ENCODE measurements at regions not wholly inside any gene's neighbourhood (a gene's known extent, or its start where the extent isn't known, plus 50 kb on each side); places are given as distances from the start of the nearest gene placed in this dataset.

DNA sequence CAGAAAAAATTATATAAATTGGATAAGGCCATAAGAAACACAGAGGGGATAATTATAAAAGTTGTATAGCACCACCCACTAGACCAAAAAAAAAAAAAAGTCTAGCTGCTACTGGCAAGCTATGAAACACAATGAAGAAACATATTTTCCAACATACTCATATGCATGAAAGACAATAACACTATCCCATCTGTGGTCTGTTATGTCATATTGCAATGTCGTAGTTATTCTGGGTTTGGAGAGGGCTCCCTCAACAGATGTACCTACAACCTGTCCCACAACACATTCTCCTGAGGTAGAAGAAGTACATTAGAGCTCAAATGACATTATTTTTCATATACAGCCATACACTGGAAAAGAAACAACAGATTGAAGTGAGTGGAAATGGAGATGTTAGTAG is 517.6 kb upstream of the ADGRL4 start:
- Histone ChIP-seq H3K9ac (replicated peaks in 1 of 4; ENCODE audit: extremely low read depth in 1 of 4, low read depth in 3 of 4, low read length in 3 of 4) (no peak overlapping the region), H2BK120ac (replicated peaks; ENCODE audit: low read depth, low read length) (no peak overlapping the region), H3K56ac (replicated peaks; ENCODE audit: insufficient read length, low read depth, low read length) (no peak overlapping the region), H2BK5ac (ENCODE audit: low read depth, low read length) (no peak overlapping the region), H3K27me3 (replicated peaks in 1 of 4; ENCODE audit: control insufficient read depth in 3 of 4, extremely low read depth in 1 of 4, insufficient read depth in 3 of 4, low read length in 3 of 4) (no peaks in the 10 kb centered on the region), H3K14ac (ENCODE audit: insufficient read length) (no peak overlapping the region), H4K5ac (ENCODE audit: insufficient read length, low read depth, low read length) (no peak overlapping the region), H3K79me1 (ENCODE audit: low read depth, low read length) (no peaks in the 10 kb centered on the region), H4K8ac (ENCODE audit: extremely low read depth, insufficient read depth, low read length) (no peak overlapping the region), H3K79me2 (ENCODE audit: control insufficient read depth in 1 of 2, insufficient read depth in 2 of 2, low read length in 2 of 2) (no peaks in the 10 kb centered on the region), H3K4ac (replicated peaks; ENCODE audit: insufficient read length, low read depth, low read length) (no peak overlapping the region), H2BK20ac (ENCODE audit: low read length) (no peak overlapping the region), H3K9me3 (ENCODE audit: insufficient read depth in 2 of 2, low read depth in 1 of 2, low read length in 1 of 2) (no peaks in the 10 kb centered on the region), H3K18ac (ENCODE audit: extremely low read depth, low read length) (no peak overlapping the region), H3K27ac (ENCODE audit: low read depth, low read length) (no peak overlapping the region), H4K91ac (replicated peaks; ENCODE audit: insufficient read length, low read length) (no peak overlapping the region), H2BK15ac (ENCODE audit: low read length) (no peak overlapping the region), H2AFZ (ENCODE audit: low read length) (no peak overlapping the region), H3K4me3 (ENCODE audit: extremely low read depth in 1 of 4, insufficient read depth in 2 of 4, low read depth in 3 of 4, low read length in 4 of 4) (no peak overlapping the region), H4K20me1 (replicated peaks in 1 of 2; ENCODE audit: control insufficient read depth in 1 of 2, insufficient read depth in 2 of 2, low read length in 2 of 2) (no peaks in the 10 kb centered on the region), H3K23ac (ENCODE audit: insufficient read length) (no peak overlapping the region), H2AK5ac (ENCODE audit: low read depth, low read length) (no peak overlapping the region), H3K23me2 (ENCODE audit: low read depth, low read length) (no peaks in the 10 kb centered on the region), H3K4me1 (replicated peaks in 1 of 4; ENCODE audit: control insufficient read depth in 3 of 4, insufficient read depth in 4 of 4, low read length in 3 of 4) (no peaks in the 10 kb centered on the region), H3K4me2 (ENCODE audit: insufficient read depth in 1 of 2, low read depth in 2 of 2, low read length in 2 of 2) (no peak overlapping the region), H2BK12ac (ENCODE audit: low read depth, low read length) (no peak overlapping the region), H3K36me3 (ENCODE audit: control insufficient read depth in 2 of 4, insufficient read depth in 4 of 4, low read length in 3 of 4) (no peaks in the 10 kb centered on the region)
- FAIRE-seq (no peak), DNase-seq (ENCODE audit: low read depth in 1 of 2, low spot score in 2 of 2) (no peak)
- TF ChIP-seq RFX5 (IDR thresholded peaks at IDR 0.05; ENCODE audit: borderline replicate concordance, low read depth, low read length) (no peak), GTF2F1 (IDR thresholded peaks at IDR 0.05; ENCODE audit: borderline replicate concordance, low read depth, low read length) (no peak), NANOG (IDR thresholded peaks at IDR 0.05; ENCODE audit: insufficient read depth, low read depth, low read length, poor library complexity, severe bottlenecking) (no peak), TAF7 (optimal IDR thresholded peaks at IDR 0.05; ENCODE audit: borderline replicate concordance, low read depth, low read length) (no peak), CEBPB (IDR thresholded peaks at IDR 0.05; ENCODE audit: low read depth, low read length) (no peak), GABPA (IDR thresholded peaks at IDR 0.05; ENCODE audit: borderline replicate concordance, insufficient read depth, low read length) (no peak), CHD1 (IDR thresholded peaks at IDR 0.05; ENCODE audit: low read depth, low read length) (no peak), CTBP2 (IDR thresholded peaks at IDR 0.05; ENCODE audit: borderline replicate concordance, insufficient read depth, insufficient read length, low read length) (no peak), SRF (IDR thresholded peaks at IDR 0.05; ENCODE audit: low read depth, low read length) (no peak), POU5F1 (IDR thresholded peaks at IDR 0.05; ENCODE audit: low read depth, low read length) (no peak), RXRA (IDR thresholded peaks at IDR 0.05; ENCODE audit: insufficient read depth, low read depth, low read length) (no peak), SIX5 (IDR thresholded peaks at IDR 0.05; ENCODE audit: low read depth, low read length) (no peak), EGR1 (IDR thresholded peaks at IDR 0.05; ENCODE audit: borderline replicate concordance, low read depth, low read length) (no peak)
- ChIA-PET CTCF (ENCODE audit: partially characterized antibody) (interaction anchor here (0.7 kb wide), 1 partner anchor 80 kb away, joined by 4 read pairs; no protein-coding TSS in a partner anchor), POLR2A (ENCODE audit: partially characterized antibody) (no interaction called here)
- 100% methylated on average over 1 of the region's 1 CpG; no CpG with 5 or more reads in 1 of the 2 experiments for WGBS, 2 experiments (ENCODE audit: extremely low coverage in 1 of 2, insufficient coverage in 1 of 2, insufficient read length in 1 of 2, insufficient replicate concordance in 2 of 2, low coverage in 1 of 2, low lambda C conversion rate in 2 of 2, missing lambda C conversion rate in 1 of 2)

All from H1 (cell line).